ENCODE measurements at regions not wholly inside any gene's neighbourhood (a gene's known extent, or its start where the extent isn't known, plus 50 kb on each side); places are given as distances from the start of the nearest gene placed in this dataset.

DNA sequence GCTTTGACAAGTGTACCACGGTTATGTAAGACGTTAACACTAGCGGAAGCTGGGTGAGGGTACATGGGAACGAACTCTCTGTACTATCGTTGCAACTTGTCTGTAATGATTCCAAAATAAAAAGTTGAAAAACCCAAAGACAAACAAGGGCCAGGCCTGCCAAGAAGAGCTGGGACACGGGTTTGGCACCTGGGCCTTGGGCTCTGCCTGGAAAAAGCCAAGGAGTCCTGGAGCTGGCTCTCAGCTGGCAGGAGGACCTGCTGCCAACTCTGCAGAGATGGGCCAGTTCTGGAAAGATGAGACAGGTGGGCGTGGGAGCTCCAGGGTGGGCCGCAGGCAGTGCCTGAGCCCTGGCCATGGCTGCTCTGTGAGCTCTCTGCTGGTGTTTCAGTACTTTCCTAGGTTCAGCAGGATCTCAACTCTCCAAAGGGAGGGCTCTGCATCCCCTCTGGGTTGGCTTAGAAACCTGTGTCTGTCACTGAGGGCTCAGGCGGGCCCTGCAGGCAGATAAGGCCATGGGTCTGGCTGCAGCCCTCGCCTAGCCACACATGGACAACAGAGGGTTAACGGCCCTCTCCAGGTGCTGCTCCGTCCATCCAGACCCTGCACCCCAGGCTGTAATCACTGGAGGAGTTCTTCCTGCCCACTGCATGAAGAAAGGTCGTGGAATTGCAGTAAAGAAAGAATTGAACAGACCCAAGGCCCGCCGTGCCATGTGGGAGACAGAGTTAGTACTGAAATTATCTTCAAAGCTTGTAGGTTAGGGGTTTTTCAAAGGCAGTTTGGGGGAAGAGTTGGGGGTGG, 89.9 kb downstream of the RHOB start:
- H3K9me3 ChIP-seq (replicated peaks; ENCODE audit: control insufficient read depth, insufficient read depth, low read depth, low read length): no peaks in the 10 kb centered on the region
- ATAC-seq (no peak), FAIRE-seq (no peak), DNase-seq (ENCODE audit: extremely low read depth in 1 of 4, low spot score in 3 of 4) (no peak)
- H4K20me1 ChIP-seq (replicated peaks; ENCODE audit: control insufficient read depth, insufficient read depth, low read length): peaks cover 4% of the 10 kb centered on the region; the same call in 1 of the 2 replicates
- POLR2A ChIA-PET: interaction anchor here (0.6 to 2.3 kb wide), 3 partner anchors 11 to 99 kb away, joined by 3 to 6 read pairs (median 3); no protein-coding TSS in a partner anchor
- no peaks in the 10 kb centered on the region for H3K36me3 ChIP-seq (ENCODE audit: control insufficient read depth, insufficient read depth, low read length)
- H3K9me1 ChIP-seq (ENCODE audit: control insufficient read depth, insufficient read depth, low read length): no peaks in the 10 kb centered on the region
- H3K4me3 ChIP-seq: no peak overlapping the region
- no peak overlapping the region for H3K4me2 ChIP-seq (ENCODE audit: insufficient read depth, low read length)
- intact Hi-C loops (cut with micrococcal nuclease) (no loop called here), in situ Hi-C loops (cut with MboI) (no loop called here)
- no TSS peak for BruUV-seq (replicated peaks)
- H3K9ac ChIP-seq (ENCODE audit: insufficient read depth in 1 of 2, low read depth in 2 of 2, low read length in 2 of 2): no peak overlapping the region; a peak in 1 of 4 replicates
- H2AFZ ChIP-seq (ENCODE audit: low read depth, low read length): no peak overlapping the region
- H3K27me3 ChIP-seq (ENCODE audit: control insufficient read depth in 2 of 2, insufficient read depth in 2 of 2, low read length in 2 of 2): peaks cover 0 to 34% of the 10 kb centered on the region in 2 experiments; a peak in 4 of 5 replicates
- H3K79me2 ChIP-seq (ENCODE audit: control insufficient read depth, insufficient read depth, low read length): no peaks in the 10 kb centered on the region
- WGBS (ENCODE audit: insufficient coverage, low coverage, missing lambda C conversion rate): 53% methylated on average over 15 of the region's 15 CpGs
- no peak overlapping the region for H3K27ac ChIP-seq (ENCODE audit: extremely low read depth, low read depth, low read length)
- peaks cover 17 to 25% of the 10 kb centered on the region in 2 experiments; a peak in 4 of 5 replicates for H3K4me1 ChIP-seq (replicated peaks in 1 of 2; ENCODE audit: control insufficient read depth in 2 of 2, insufficient read depth in 2 of 2, low read length in 2 of 2)
- TF ChIP-seq EGR1 (conservative IDR thresholded peaks at IDR 0.05): no peak
- no peak for TF ChIP-seq CLOCK (CRISPR knock-in tag; IDR thresholded peaks at IDR 0.05; ENCODE audit: borderline replicate concordance)
- no peak for TF ChIP-seq ESRRB (CRISPR knock-in tag; IDR thresholded peaks at IDR 0.05; ENCODE audit: borderline replicate concordance)
- CTCF ChIA-PET (ENCODE audit: low intra/inter-chr PET ratio): no interaction called here
